DOHH2 (cell line): ENCODE measurements at regions not wholly inside any gene's neighbourhood (a gene's known extent, or its start where the extent isn't known, plus 50 kb on each side); places are given as distances from the start of the nearest gene placed in this dataset.

ENCODE experiments used
- H3F3A ChIP-seq: fragments of 200-600 bp; sonication (generic), shearing (Covaris generic); 2 replicates; pipeline ENCODE4 v1.6.0; 2016; ENCODE audit warnings: antibody characterized with exemption, mild to moderate bottlenecking; ENCODE audit not compliant: control insufficient read depth, insufficient read depth
- H3K27ac ChIP-seq: fragments of 200-600 bp; sonication (generic); 2 replicates; pipeline ENCODE4 v1.5.1; 2014; ENCODE audit warnings: low read depth, mild to moderate bottlenecking, low read length, moderate library complexity
- H3K27me3 ChIP-seq: fragments of 200-600 bp; sonication (generic); 2 replicates; pipeline ENCODE4 v1.6.1; 2014; ENCODE audit warnings: mild to moderate bottlenecking, low read length, mixed read lengths; ENCODE audit not compliant: control insufficient read depth
- H3K36me3 ChIP-seq: fragments of 200-600 bp; sonication (generic); 2 replicates; pipeline ENCODE4 v1.6.1; 2014; ENCODE audit warnings: mild to moderate bottlenecking, low read length, moderate library complexity, mixed read lengths; ENCODE audit not compliant: control insufficient read depth
- H3K4me1 ChIP-seq: fragments of 200-600 bp; sonication (generic); 2 replicates; pipeline ENCODE4 v1.6.1; 2014; ENCODE audit warnings: mild to moderate bottlenecking, low read length, mixed read lengths; ENCODE audit not compliant: control insufficient read depth
- H3K4me2 ChIP-seq: fragments of 200-600 bp; sonication (generic); 2 replicates; pipeline ENCODE4 v1.6.0; 2014; ENCODE audit warnings: mild to moderate bottlenecking, low read length, moderate library complexity
- H3K4me3 ChIP-seq: fragments of 200-600 bp; sonication (generic); 2 replicates; pipeline ENCODE4 v1.5.1; 2014; ENCODE audit warnings: mild to moderate bottlenecking, low read length, mixed read lengths
- H3K79me2 ChIP-seq: fragments of 200-600 bp; sonication (generic); 2 replicates; pipeline ENCODE4 v1.6.1; 2014; ENCODE audit warnings: mild to moderate bottlenecking, low read length, mixed read lengths; ENCODE audit not compliant: control insufficient read depth
- H3K9me2 ChIP-seq: fragments of 200-600 bp; sonication (generic); replicated peaks from 2 replicates; pipeline ENCODE4 v1.6.1; 2014; ENCODE audit warnings: mild to moderate bottlenecking, low read length, mixed read lengths; ENCODE audit not compliant: control insufficient read depth
- H3K9me3 ChIP-seq: fragments of 200-600 bp; sonication (generic); 2 replicates; pipeline ENCODE4 v1.6.1; 2014; ENCODE audit warnings: antibody characterized with exemption, low read length, mixed read lengths; ENCODE audit not compliant: control insufficient read depth, insufficient read depth
- H4K20me1 ChIP-seq: fragments of 200-600 bp; sonication (generic); 2 replicates; pipeline ENCODE4 v1.6.0; 2014; ENCODE audit warnings: low read depth, mild to moderate bottlenecking, antibody characterized with exemption, low read length, moderate library complexity; ENCODE audit not compliant: control insufficient read depth, insufficient read depth
- EZH2phosphoT487 ChIP-seq: fragments of 200-600 bp; sonication (generic); IDR thresholded peaks from 2 replicates; pipeline ENCODE4 v1.6.1; 2017; ENCODE audit warnings: borderline replicate concordance, mild to moderate bottlenecking, antibody characterized with exemption, low read length, moderate library complexity, mixed read lengths
- TF ChIP-seq, protein P1 (sequence below): fragments of 200-600 bp; sonication (generic); IDR thresholded peaks from one replicate; pipeline ENCODE4 v1.5.1; 2014; ENCODE audit warnings: antibody characterized with exemption, mild to moderate bottlenecking, low read depth, low read length; ENCODE audit not compliant: poor library complexity, severe bottlenecking

DNA sequence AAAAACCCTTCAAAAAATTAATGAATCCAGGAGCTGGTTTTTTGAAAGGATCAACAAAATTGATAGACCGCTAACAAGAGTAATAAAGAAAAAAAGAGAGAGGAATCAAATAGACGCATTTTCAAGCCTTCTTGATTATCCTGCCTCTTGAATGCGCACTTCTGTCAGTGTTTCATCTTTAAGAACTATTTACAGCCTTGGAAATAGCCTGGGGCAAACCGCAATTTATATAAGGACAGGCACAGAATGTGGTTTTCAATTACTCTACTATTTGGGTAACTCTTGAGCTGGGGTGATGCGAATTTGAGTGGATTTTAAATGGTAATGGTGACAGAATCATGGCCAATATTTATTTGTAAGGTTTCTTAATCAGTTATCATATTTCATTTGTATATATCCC is 179.1 kb upstream of the OTX2 start:
- H3K4me1 ChIP-seq = no peaks in the 10 kb centered on the region
- no peak overlapping the region for H3K27ac ChIP-seq
- H3K79me2 ChIP-seq = no peaks in the 10 kb centered on the region
- no peaks in the 10 kb centered on the region for H3K9me2 ChIP-seq
- no peaks in the 10 kb centered on the region for H3F3A ChIP-seq
- no peaks in the 10 kb centered on the region for H4K20me1 ChIP-seq
- H3K9me3 ChIP-seq = no peaks in the 10 kb centered on the region; the same call in 1 of the 2 replicates
- TF ChIP-seq EZH2phosphoT487 = no peak
- TF ChIP-seq, protein P1, sequence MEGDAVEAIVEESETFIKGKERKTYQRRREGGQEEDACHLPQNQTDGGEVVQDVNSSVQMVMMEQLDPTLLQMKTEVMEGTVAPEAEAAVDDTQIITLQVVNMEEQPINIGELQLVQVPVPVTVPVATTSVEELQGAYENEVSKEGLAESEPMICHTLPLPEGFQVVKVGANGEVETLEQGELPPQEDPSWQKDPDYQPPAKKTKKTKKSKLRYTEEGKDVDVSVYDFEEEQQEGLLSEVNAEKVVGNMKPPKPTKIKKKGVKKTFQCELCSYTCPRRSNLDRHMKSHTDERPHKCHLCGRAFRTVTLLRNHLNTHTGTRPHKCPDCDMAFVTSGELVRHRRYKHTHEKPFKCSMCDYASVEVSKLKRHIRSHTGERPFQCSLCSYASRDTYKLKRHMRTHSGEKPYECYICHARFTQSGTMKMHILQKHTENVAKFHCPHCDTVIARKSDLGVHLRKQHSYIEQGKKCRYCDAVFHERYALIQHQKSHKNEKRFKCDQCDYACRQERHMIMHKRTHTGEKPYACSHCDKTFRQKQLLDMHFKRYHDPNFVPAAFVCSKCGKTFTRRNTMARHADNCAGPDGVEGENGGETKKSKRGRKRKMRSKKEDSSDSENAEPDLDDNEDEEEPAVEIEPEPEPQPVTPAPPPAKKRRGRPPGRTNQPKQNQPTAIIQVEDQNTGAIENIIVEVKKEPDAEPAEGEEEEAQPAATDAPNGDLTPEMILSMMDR = no peak
- no peak overlapping the region for H3K4me3 ChIP-seq
- H3K27me3 ChIP-seq = no peaks in the 10 kb centered on the region
- no peaks in the 10 kb centered on the region for H3K36me3 ChIP-seq
- H3K4me2 ChIP-seq = no peak overlapping the region

DNA sequence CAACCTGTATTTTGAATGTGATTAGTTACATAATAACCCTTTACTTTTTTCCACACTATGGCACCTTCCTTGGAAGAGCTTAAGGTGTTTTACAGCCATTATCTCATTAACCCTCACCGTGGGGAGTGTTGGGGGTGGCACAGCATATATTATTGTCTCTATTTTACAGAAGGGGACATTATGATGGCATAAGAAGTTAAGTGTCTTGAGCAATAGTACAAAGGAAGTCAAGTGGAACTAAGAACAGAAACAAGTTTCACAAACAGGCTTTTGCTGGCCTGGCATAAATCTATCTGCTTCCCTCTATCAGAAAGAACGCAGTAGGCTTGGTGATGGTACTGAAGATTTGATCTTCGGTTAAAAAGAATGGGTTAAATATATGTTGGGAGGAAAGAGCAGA is 169.7 kb upstream of the OTX2 start:
- Histone ChIP-seq H3K4me2 (no peak overlapping the region), H3K79me2 (no peaks in the 10 kb centered on the region), H3K9me2 (no peaks in the 10 kb centered on the region), H3K4me3 (no peak overlapping the region), H3F3A (no peaks in the 10 kb centered on the region), H3K36me3 (no peaks in the 10 kb centered on the region), H3K9me3 (no peaks in the 10 kb centered on the region), H3K27me3 (no peaks in the 10 kb centered on the region), H3K27ac (no peak overlapping the region), H4K20me1 (no peaks in the 10 kb centered on the region), H3K4me1 (no peaks in the 10 kb centered on the region)
- TF ChIP-seq, protein P1 = no peak
- no peak for TF ChIP-seq EZH2phosphoT487

DNA sequence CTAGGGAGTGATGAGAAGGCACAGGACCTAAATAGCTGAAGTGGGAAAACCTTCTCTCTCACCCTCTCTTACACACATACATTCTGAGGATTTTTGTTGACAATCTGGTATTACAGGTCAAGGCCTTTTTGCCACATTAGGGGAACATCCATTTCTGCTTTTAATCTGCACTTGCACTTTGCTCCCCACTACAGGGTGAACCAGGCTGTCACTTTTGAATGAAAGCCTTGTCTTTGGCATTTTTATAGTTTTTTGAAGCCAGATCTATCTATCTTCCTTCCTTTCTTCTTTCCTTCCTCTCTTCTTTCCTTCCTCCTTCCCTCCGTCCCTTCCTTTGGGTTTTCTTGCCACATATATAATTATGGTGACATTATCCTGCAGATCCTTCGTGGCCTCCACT is 165.9 kb upstream of the OTX2 start:
- Histone ChIP-seq H3K36me3 (no peaks in the 10 kb centered on the region), H3K79me2 (no peaks in the 10 kb centered on the region), H3K27ac (no peak overlapping the region), H3K27me3 (no peaks in the 10 kb centered on the region), H3K9me3 (no peaks in the 10 kb centered on the region), H3K4me2 (no peak overlapping the region), H3K4me1 (no peaks in the 10 kb centered on the region), H4K20me1 (no peaks in the 10 kb centered on the region), H3K9me2 (no peaks in the 10 kb centered on the region), H3F3A (no peaks in the 10 kb centered on the region), H3K4me3 (no peak overlapping the region)
- no peak for TF ChIP-seq EZH2phosphoT487
- TF ChIP-seq, protein P1 = no peak

DNA sequence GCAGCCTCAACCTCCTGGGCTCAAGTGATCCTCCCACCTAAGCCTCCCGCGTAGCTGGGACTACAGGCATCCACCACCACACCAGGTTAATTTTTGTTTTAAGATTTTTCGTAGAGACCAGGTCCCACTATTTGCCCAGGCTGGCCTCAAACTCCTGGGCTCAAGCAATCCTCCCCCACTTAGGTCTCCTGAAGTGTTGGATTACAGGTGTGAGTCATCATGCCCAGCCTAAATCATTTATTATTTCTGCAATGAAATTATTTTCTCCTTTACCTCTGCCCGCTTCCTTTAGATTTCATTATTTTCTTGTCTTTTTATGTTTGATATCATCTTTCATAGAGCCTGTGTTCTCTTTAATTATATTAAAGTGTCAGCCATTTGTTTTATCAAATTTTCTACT is 165.2 kb upstream of the OTX2 start:
- no peaks in the 10 kb centered on the region for H3K27me3 ChIP-seq
- no peaks in the 10 kb centered on the region for H4K20me1 ChIP-seq
- TF ChIP-seq EZH2phosphoT487 = no peak
- TF ChIP-seq, protein P1 = no peak
- no peak overlapping the region for H3K4me2 ChIP-seq
- H3K9me3 ChIP-seq = no peaks in the 10 kb centered on the region
- H3K4me1 ChIP-seq = no peaks in the 10 kb centered on the region
- no peaks in the 10 kb centered on the region for H3K36me3 ChIP-seq
- no peaks in the 10 kb centered on the region for H3K9me2 ChIP-seq
- no peak overlapping the region for H3K4me3 ChIP-seq
- H3K79me2 ChIP-seq = no peaks in the 10 kb centered on the region
- H3K27ac ChIP-seq = no peak overlapping the region
- no peaks in the 10 kb centered on the region for H3F3A ChIP-seq
